ENCODE measurements at regions not wholly inside any gene's neighbourhood (a gene's known extent, or its start where the extent isn't known, plus 50 kb on each side); places are given as distances from the start of the nearest gene placed in this dataset.

GRCh38 chr12:97342130-97342529, 120.5 kb upstream of the RMST start:
- Histone ChIP-seq H3K27ac (ENCODE audit: insufficient read depth, low read length, poor library complexity, severe bottlenecking) (no peak overlapping the region), H3K27me3 (replicated peaks; ENCODE audit: control insufficient read depth, insufficient read depth, low read length, poor library complexity, severe bottlenecking) (no peaks in the 10 kb centered on the region), H3K36me3 (ENCODE audit: control insufficient read depth, insufficient read depth, low read length) (no peaks in the 10 kb centered on the region), H3K9me3 (ENCODE audit: control insufficient read depth, low read length) (no peaks in the 10 kb centered on the region), H3K4me3 (ENCODE audit: insufficient read depth, low read depth, low read length, poor library complexity, severe bottlenecking) (no peak overlapping the region), H3K4me1 (ENCODE audit: control insufficient read depth, insufficient read depth, low read length, poor library complexity, severe bottlenecking) (no peaks in the 10 kb centered on the region)
- DNase-seq, result no peak

GRCh38 chr12:97347956-97348355, 114.6 kb upstream of the RMST start:
- Histone ChIP-seq H3K36me3 (ENCODE audit: control insufficient read depth, insufficient read depth, low read length) (no peaks in the 10 kb centered on the region), H3K4me1 (ENCODE audit: control insufficient read depth, insufficient read depth, low read length, poor library complexity, severe bottlenecking) (no peaks in the 10 kb centered on the region), H3K9me3 (ENCODE audit: control insufficient read depth, low read length) (no peaks in the 10 kb centered on the region), H3K4me3 (ENCODE audit: insufficient read depth, low read depth, low read length, poor library complexity, severe bottlenecking) (no peak overlapping the region), H3K27me3 (replicated peaks; ENCODE audit: control insufficient read depth, insufficient read depth, low read length, poor library complexity, severe bottlenecking) (no peaks in the 10 kb centered on the region), H3K27ac (ENCODE audit: insufficient read depth, low read length, poor library complexity, severe bottlenecking) (no peak overlapping the region)
- DNase-seq, result no peak

- no peak for DNase-seq
- no peaks in the 10 kb centered on the region for H3K9me3 ChIP-seq (ENCODE audit: control insufficient read depth, low read length)
- H3K27ac ChIP-seq (ENCODE audit: insufficient read depth, low read length, poor library complexity, severe bottlenecking), result no peak overlapping the region
- H3K36me3 ChIP-seq (ENCODE audit: control insufficient read depth, insufficient read depth, low read length), result no peaks in the 10 kb centered on the region
- peaks cover 5% of the 10 kb centered on the region for H3K27me3 ChIP-seq (replicated peaks; ENCODE audit: control insufficient read depth, insufficient read depth, low read length, poor library complexity, severe bottlenecking)
- no peaks in the 10 kb centered on the region for H3K4me1 ChIP-seq (ENCODE audit: control insufficient read depth, insufficient read depth, low read length, poor library complexity, severe bottlenecking)
- H3K4me3 ChIP-seq (ENCODE audit: insufficient read depth, low read depth, low read length, poor library complexity, severe bottlenecking), result no peak overlapping the region
These were observed 104.2 kb upstream of the RMST start for GRCh38 chr12:97358361-97358760.

- Histone ChIP-seq H3K27me3 (replicated peaks; ENCODE audit: control insufficient read depth, insufficient read depth, low read length, poor library complexity, severe bottlenecking) (peaks cover 5% of the 10 kb centered on the region), H3K4me3 (ENCODE audit: insufficient read depth, low read depth, low read length, poor library complexity, severe bottlenecking) (no peak overlapping the region), H3K9me3 (ENCODE audit: control insufficient read depth, low read length) (no peaks in the 10 kb centered on the region), H3K27ac (ENCODE audit: insufficient read depth, low read length, poor library complexity, severe bottlenecking) (no peak overlapping the region), H3K4me1 (ENCODE audit: control insufficient read depth, insufficient read depth, low read length, poor library complexity, severe bottlenecking) (no peaks in the 10 kb centered on the region), H3K36me3 (ENCODE audit: control insufficient read depth, insufficient read depth, low read length) (no peaks in the 10 kb centered on the region)
- no peak for DNase-seq
These were observed 103.4 kb upstream of the RMST start for GRCh38 chr12:97359021-97359690.

- H3K27ac ChIP-seq (ENCODE audit: insufficient read depth, low read length, poor library complexity, severe bottlenecking), result no peak overlapping the region
- H3K9me3 ChIP-seq (ENCODE audit: control insufficient read depth, low read length), result no peaks in the 10 kb centered on the region
- DNase-seq, result no peak
These were observed 98.9 kb upstream of the RMST start for GRCh38 chr12:97363693-97364092.

GRCh38 chr12:97368462-97369163, 94.0 kb upstream of the RMST start:
- Histone ChIP-seq H3K27ac (ENCODE audit: insufficient read depth, low read length, poor library complexity, severe bottlenecking) (no peak overlapping the region), H3K9me3 (ENCODE audit: control insufficient read depth, low read length) (no peaks in the 10 kb centered on the region), H3K4me1 (ENCODE audit: control insufficient read depth, insufficient read depth, low read length, poor library complexity, severe bottlenecking) (no peaks in the 10 kb centered on the region), H3K36me3 (ENCODE audit: control insufficient read depth, insufficient read depth, low read length) (no peaks in the 10 kb centered on the region), H3K27me3 (replicated peaks; ENCODE audit: control insufficient read depth, insufficient read depth, low read length, poor library complexity, severe bottlenecking) (no peaks in the 10 kb centered on the region), H3K4me3 (ENCODE audit: insufficient read depth, low read depth, low read length, poor library complexity, severe bottlenecking) (no peak overlapping the region)
- no peak for DNase-seq

More at GRCh38 chr12:97363693-97364092, 98.9 kb upstream of the RMST start:
- no peaks in the 10 kb centered on the region for H3K36me3 ChIP-seq (ENCODE audit: control insufficient read depth, insufficient read depth, low read length)
- no peaks in the 10 kb centered on the region for H3K27me3 ChIP-seq (replicated peaks; ENCODE audit: control insufficient read depth, insufficient read depth, low read length, poor library complexity, severe bottlenecking)
- no peak overlapping the region for H3K4me3 ChIP-seq (ENCODE audit: insufficient read depth, low read depth, low read length, poor library complexity, severe bottlenecking)
- H3K4me1 ChIP-seq (ENCODE audit: control insufficient read depth, insufficient read depth, low read length, poor library complexity, severe bottlenecking), result no peaks in the 10 kb centered on the region

GRCh38 chr12:97375310-97375709, 87.3 kb upstream of the RMST start:
- H3K36me3 ChIP-seq (ENCODE audit: control insufficient read depth, insufficient read depth, low read length), result no peaks in the 10 kb centered on the region

GRCh38 chr12:97380440-97380839, 82.2 kb upstream of the RMST start:
- H3K27ac ChIP-seq (ENCODE audit: insufficient read depth, low read length, poor library complexity, severe bottlenecking), result no peak overlapping the region
- no peak for DNase-seq
- no peaks in the 10 kb centered on the region for H3K27me3 ChIP-seq (replicated peaks; ENCODE audit: control insufficient read depth, insufficient read depth, low read length, poor library complexity, severe bottlenecking)
- H3K4me3 ChIP-seq (ENCODE audit: insufficient read depth, low read depth, low read length, poor library complexity, severe bottlenecking), result no peak overlapping the region
- H3K4me1 ChIP-seq (ENCODE audit: control insufficient read depth, insufficient read depth, low read length, poor library complexity, severe bottlenecking), result no peaks in the 10 kb centered on the region
- H3K9me3 ChIP-seq (ENCODE audit: control insufficient read depth, low read length), result no peaks in the 10 kb centered on the region
- no peaks in the 10 kb centered on the region for H3K36me3 ChIP-seq (ENCODE audit: control insufficient read depth, insufficient read depth, low read length)

More at GRCh38 chr12:97375310-97375709, 87.3 kb upstream of the RMST start:
- no peak overlapping the region for H3K4me3 ChIP-seq (ENCODE audit: insufficient read depth, low read depth, low read length, poor library complexity, severe bottlenecking)
- no peaks in the 10 kb centered on the region for H3K4me1 ChIP-seq (ENCODE audit: control insufficient read depth, insufficient read depth, low read length, poor library complexity, severe bottlenecking)
- DNase-seq, result no peak
- no peaks in the 10 kb centered on the region for H3K27me3 ChIP-seq (replicated peaks; ENCODE audit: control insufficient read depth, insufficient read depth, low read length, poor library complexity, severe bottlenecking)
- H3K27ac ChIP-seq (ENCODE audit: insufficient read depth, low read length, poor library complexity, severe bottlenecking), result no peak overlapping the region
- H3K9me3 ChIP-seq (ENCODE audit: control insufficient read depth, low read length), result no peaks in the 10 kb centered on the region

GRCh38 chr12:97385121-97385520, 77.5 kb upstream of the RMST start:
- Histone ChIP-seq H3K36me3 (ENCODE audit: control insufficient read depth, insufficient read depth, low read length) (no peaks in the 10 kb centered on the region), H3K9me3 (ENCODE audit: control insufficient read depth, low read length) (no peaks in the 10 kb centered on the region), H3K27me3 (replicated peaks; ENCODE audit: control insufficient read depth, insufficient read depth, low read length, poor library complexity, severe bottlenecking) (no peaks in the 10 kb centered on the region), H3K27ac (ENCODE audit: insufficient read depth, low read length, poor library complexity, severe bottlenecking) (no peak overlapping the region), H3K4me3 (ENCODE audit: insufficient read depth, low read depth, low read length, poor library complexity, severe bottlenecking) (no peak overlapping the region), H3K4me1 (ENCODE audit: control insufficient read depth, insufficient read depth, low read length, poor library complexity, severe bottlenecking) (no peaks in the 10 kb centered on the region)
- DNase-seq, result no peak

GRCh38 chr12:97386133-97386581, 76.4 kb upstream of the RMST start:
- Histone ChIP-seq H3K4me3 (ENCODE audit: insufficient read depth, low read depth, low read length, poor library complexity, severe bottlenecking) (no peak overlapping the region), H3K9me3 (ENCODE audit: control insufficient read depth, low read length) (no peaks in the 10 kb centered on the region), H3K36me3 (ENCODE audit: control insufficient read depth, insufficient read depth, low read length) (no peaks in the 10 kb centered on the region), H3K27ac (ENCODE audit: insufficient read depth, low read length, poor library complexity, severe bottlenecking) (no peak overlapping the region), H3K4me1 (ENCODE audit: control insufficient read depth, insufficient read depth, low read length, poor library complexity, severe bottlenecking) (no peaks in the 10 kb centered on the region), H3K27me3 (replicated peaks; ENCODE audit: control insufficient read depth, insufficient read depth, low read length, poor library complexity, severe bottlenecking) (no peaks in the 10 kb centered on the region)
- DNase-seq, result no peak

All from effector memory CD4-positive, alpha-beta T cell (primary cell).